Neural progenitor cell (in vitro differentiated cells): ENCODE measurements at regions not wholly inside any gene's neighbourhood (a gene's known extent, or its start where the extent isn't known, plus 50 kb on each side); places are given as distances from the start of the nearest gene placed in this dataset.

Experiments used
- EZH2 ChIP-seq: fragments of 200-600 bp; sonication (generic); IDR thresholded peaks from 2 replicates; pipeline ENCODE4 v1.6.1; 2017; ENCODE audit warnings: antibody characterized with exemption, mild to moderate bottlenecking, moderate library complexity
- TF ChIP-seq, protein P1 (sequence below): fragments of 200-600 bp; sonication (generic); IDR thresholded peaks from 2 replicates; pipeline ENCODE4 v1.5.1; 2017; ENCODE audit warnings: antibody characterized with exemption, mild to moderate bottlenecking

DNA sequence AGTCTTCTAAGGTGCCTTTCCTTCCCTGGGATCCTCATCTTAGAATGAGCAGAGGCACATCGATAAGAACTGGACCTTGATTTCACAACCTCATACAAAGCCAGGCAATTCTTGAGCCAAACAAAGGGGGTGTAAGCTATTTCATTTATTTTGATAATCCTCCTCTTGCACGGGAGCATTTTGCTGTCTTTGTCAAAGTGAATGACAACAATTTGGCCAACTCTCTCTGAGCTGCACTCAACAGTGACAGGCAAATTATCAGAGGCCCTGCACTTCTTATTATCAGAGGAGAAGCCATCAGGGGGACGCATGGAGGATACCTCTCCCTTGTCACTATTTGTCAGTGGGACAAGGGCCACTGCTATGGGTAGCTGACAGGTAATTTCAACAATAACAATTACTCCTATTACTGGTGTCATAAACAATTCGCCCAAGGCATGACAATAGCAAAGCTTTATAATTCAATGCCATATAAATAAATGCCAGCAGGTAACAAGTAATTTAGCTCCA is 260.4 kb downstream of the MEIS1 start:
- TF ChIP-seq, protein P1, sequence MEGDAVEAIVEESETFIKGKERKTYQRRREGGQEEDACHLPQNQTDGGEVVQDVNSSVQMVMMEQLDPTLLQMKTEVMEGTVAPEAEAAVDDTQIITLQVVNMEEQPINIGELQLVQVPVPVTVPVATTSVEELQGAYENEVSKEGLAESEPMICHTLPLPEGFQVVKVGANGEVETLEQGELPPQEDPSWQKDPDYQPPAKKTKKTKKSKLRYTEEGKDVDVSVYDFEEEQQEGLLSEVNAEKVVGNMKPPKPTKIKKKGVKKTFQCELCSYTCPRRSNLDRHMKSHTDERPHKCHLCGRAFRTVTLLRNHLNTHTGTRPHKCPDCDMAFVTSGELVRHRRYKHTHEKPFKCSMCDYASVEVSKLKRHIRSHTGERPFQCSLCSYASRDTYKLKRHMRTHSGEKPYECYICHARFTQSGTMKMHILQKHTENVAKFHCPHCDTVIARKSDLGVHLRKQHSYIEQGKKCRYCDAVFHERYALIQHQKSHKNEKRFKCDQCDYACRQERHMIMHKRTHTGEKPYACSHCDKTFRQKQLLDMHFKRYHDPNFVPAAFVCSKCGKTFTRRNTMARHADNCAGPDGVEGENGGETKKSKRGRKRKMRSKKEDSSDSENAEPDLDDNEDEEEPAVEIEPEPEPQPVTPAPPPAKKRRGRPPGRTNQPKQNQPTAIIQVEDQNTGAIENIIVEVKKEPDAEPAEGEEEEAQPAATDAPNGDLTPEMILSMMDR = no peak
- TF ChIP-seq EZH2 = no peak
